HepG2 (cell line): ENCODE measurements at regions not wholly inside any gene's neighbourhood (a gene's known extent, or its start where the extent isn't known, plus 50 kb on each side); places are given as distances from the start of the nearest gene placed in this dataset.

Experiments
- FOXP4 ChIP-seq: sonication (generic); formaldehyde crosslinking; IDR thresholded peaks from 2 replicates; pipeline ENCODE4 v1.4.0; 2020; ENCODE audit warnings: missing genetic modification reagents
- MIER3 ChIP-seq: IDR thresholded peaks from 2 replicates; pipeline ENCODE4 v1.6.1; 2016; ENCODE audit warnings: missing compliant biosample characterization, borderline replicate concordance
- POLR2A ChIP-seq, 2 experiments: IDR thresholded peaks; 2 replicates each; pipeline ENCODE4 v1.6.1; 2011; ENCODE audit warnings: low read depth in 2 of 2, low read length in 2 of 2, mild to moderate bottlenecking in 1 of 2, moderate library complexity in 1 of 2; ENCODE audit not compliant: insufficient read depth in 1 of 2
- TGIF2 ChIP-seq: IDR thresholded peaks from 2 replicates; pipeline ENCODE4 v1.6.1; 2016; ENCODE audit warnings: control low read depth, missing compliant biosample characterization
- ZBTB44 ChIP-seq: sonication (generic); formaldehyde crosslinking; IDR thresholded peaks from 2 replicates; pipeline ENCODE4 v1.4.0; 2020; ENCODE audit warnings: missing genetic modification reagents
- ZBTB7B ChIP-seq: sonication (generic); formaldehyde crosslinking; IDR thresholded peaks from 2 replicates; pipeline ENCODE4 v1.4.0; 2020; ENCODE audit warnings: missing genetic modification reagents
- ZNF260 ChIP-seq: sonication (generic); formaldehyde crosslinking; IDR thresholded peaks from 2 replicates; pipeline ENCODE4 v1.4.0; 2020; ENCODE audit warnings: missing genetic modification reagents, low read depth, mild to moderate bottlenecking, borderline replicate concordance
- ZNF510 ChIP-seq: sonication (generic); formaldehyde crosslinking; IDR thresholded peaks from 2 replicates; pipeline ENCODE4 v1.4.0; 2020; ENCODE audit warnings: low read depth, mild to moderate bottlenecking, missing genetic modification reagents
- TF ChIP-seq, protein P1 (sequence below): sonication (generic); formaldehyde crosslinking; IDR thresholded peaks from 2 replicates; pipeline ENCODE4 v1.5.0; 2020; ENCODE audit warnings: mild to moderate bottlenecking, missing genetic modification reagents, moderate library complexity
- TF ChIP-seq, protein P2 (sequence below): sonication (generic); formaldehyde crosslinking; conservative IDR thresholded peaks from 2 replicates; pipeline ENCODE4 v1.8.1; 2023; ENCODE audit warnings: missing genetic modification reagents

DNA sequence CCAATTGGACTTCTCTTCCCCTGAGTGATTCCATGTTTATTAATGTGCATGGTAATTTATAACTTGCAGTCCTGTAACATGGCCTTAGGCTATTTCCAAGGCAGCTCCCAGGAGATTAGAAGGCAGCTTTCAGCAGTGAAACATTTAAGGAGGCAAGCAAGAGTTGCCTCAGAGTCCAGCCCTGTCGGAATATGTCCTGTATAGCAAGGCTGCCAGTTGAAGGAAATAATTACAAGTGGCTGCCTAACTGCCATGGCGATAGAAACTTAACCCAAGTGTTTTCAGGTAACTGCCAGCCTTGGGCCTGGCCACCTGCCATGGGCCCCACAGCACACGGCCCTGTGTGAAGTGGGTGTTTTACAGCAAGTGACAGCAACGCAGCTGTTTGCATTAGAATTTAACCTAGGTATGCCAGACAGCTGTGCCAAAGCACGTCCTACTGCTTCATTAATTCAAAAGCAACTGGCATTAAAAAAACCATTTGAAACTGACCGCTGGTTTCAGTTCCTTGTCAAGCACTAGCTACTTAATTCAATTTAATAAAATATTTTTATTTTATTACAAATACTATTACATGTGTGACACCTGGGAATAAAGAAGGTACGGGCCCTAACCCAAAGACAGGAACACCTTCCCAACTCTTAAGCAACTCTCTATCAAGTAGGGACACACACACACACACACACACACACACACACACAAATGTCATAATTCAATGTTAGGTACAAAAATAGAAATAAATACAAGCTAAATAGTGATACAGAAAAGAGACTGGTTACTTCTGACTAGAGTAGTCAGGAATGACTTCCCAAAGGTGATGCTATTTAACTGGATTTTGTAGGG lies 151.8 kb upstream of the HEY2 start:
- TF ChIP-seq FOXP4 (CRISPR knock-in tag) (no peak), TGIF2 (CRISPR knock-in tag) (no peak), ZNF260 (CRISPR knock-in tag) (no peak), ZBTB7B (CRISPR knock-in tag) (no peak), ZBTB44 (CRISPR knock-in tag) (no peak), ZNF510 (CRISPR knock-in tag) (no peak), POLR2A (IDR thresholded peaks at IDR 0.05; ENCODE audit: insufficient read depth in 1 of 2, low read depth in 2 of 2, low read length in 2 of 2) (no peak), MIER3 (CRISPR knock-in tag) (no peak)
- TF ChIP-seq, protein P1, sequence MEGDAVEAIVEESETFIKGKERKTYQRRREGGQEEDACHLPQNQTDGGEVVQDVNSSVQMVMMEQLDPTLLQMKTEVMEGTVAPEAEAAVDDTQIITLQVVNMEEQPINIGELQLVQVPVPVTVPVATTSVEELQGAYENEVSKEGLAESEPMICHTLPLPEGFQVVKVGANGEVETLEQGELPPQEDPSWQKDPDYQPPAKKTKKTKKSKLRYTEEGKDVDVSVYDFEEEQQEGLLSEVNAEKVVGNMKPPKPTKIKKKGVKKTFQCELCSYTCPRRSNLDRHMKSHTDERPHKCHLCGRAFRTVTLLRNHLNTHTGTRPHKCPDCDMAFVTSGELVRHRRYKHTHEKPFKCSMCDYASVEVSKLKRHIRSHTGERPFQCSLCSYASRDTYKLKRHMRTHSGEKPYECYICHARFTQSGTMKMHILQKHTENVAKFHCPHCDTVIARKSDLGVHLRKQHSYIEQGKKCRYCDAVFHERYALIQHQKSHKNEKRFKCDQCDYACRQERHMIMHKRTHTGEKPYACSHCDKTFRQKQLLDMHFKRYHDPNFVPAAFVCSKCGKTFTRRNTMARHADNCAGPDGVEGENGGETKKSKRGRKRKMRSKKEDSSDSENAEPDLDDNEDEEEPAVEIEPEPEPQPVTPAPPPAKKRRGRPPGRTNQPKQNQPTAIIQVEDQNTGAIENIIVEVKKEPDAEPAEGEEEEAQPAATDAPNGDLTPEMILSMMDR (CRISPR knock-in tag) = no peak
- TF ChIP-seq, protein P2, sequence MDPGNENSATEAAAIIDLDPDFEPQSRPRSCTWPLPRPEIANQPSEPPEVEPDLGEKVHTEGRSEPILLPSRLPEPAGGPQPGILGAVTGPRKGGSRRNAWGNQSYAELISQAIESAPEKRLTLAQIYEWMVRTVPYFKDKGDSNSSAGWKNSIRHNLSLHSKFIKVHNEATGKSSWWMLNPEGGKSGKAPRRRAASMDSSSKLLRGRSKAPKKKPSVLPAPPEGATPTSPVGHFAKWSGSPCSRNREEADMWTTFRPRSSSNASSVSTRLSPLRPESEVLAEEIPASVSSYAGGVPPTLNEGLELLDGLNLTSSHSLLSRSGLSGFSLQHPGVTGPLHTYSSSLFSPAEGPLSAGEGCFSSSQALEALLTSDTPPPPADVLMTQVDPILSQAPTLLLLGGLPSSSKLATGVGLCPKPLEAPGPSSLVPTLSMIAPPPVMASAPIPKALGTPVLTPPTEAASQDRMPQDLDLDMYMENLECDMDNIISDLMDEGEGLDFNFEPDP (CRISPR knock-in tag) = no peak
